Stimulated activated CD8-positive, alpha-beta memory T cell treated with anti-CD3 and anti-CD28 coated beads, Interleukin-7, amount 100 ng/mL, for 4 hours (primary cell): ENCODE measurements at regions not wholly inside any gene's neighbourhood (a gene's known extent, or its start where the extent isn't known, plus 50 kb on each side); places are given as distances from the start of the nearest gene placed in this dataset.
"Not testable (repeated sequence)": the region's sequence is repeated elsewhere in the genome, so short reads cannot be mapped to it uniquely, and the experiment has no call there.

Experiments
- DNase-seq, 2 donors: peaks; one replicate each; pipeline ENCODE4 v3.0.0-alpha.2; 2020; ENCODE audit warnings: low read depth in 2 of 2

DNA sequence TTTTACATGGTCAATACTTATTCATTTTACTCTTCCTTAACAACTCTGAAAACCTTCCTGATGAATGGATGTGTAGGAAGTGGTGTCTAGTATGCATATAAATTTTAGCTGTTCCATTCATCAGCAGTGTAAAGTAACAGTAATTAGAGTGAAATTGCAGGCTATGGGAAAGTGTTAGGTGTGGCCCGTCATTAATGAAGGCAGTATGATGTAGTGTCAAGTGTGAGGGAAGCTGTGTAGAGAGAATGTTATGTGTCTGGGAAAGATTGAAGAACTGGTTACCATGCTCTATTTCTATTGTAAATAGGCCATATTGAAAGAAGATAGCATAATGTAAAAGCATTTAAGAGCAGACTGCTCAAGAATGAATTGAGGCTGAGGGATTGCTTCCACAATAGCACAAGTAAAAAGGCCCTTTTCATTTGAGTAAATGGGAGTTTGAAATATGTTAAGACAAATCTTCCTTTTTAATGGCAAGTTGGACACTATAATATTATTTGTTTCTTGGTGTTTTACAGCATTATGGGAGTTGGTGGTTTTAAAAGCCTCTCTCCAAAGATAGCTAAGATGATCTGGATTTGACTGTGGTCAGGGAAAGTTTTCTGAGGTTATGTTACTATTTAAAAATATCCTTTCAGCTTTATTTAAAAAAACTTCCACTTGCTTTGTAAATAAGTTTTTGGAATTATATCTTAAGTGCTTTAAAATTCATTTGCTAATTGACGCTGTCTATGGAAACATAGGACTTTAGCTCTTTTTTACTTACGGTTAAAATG lies 401.0 kb upstream of the ZEB2 start:
- DNase-seq = no peak

GRCh38 chr2:144914622-144915318 lies 394.9 kb upstream of the ZEB2 start:
- DNase-seq = no peak

- no peak for DNase-seq
Observed at GRCh38 chr2:144914113-144914512, 394.2 kb upstream of the ZEB2 start.

DNA sequence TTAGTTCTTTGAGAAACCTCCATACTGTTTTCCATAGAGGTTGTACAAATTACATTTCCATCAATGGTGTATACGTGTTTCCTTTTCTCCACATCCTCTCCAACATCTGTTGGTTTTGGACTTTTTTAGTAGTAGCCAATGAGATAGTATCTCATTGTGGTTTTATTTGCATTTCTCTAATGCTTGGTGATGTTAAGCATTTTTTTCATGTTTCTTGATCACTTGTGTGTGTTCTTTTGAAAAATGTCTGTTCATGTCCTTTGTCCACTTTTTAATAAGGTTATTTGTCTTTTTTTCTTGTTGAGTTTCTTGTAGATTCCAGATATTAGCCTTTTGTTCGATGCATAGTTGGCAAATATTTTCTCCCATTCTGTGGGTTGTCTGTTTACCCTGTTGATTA lies 392.3 kb upstream of the ZEB2 start:
- no peak for DNase-seq

DNA sequence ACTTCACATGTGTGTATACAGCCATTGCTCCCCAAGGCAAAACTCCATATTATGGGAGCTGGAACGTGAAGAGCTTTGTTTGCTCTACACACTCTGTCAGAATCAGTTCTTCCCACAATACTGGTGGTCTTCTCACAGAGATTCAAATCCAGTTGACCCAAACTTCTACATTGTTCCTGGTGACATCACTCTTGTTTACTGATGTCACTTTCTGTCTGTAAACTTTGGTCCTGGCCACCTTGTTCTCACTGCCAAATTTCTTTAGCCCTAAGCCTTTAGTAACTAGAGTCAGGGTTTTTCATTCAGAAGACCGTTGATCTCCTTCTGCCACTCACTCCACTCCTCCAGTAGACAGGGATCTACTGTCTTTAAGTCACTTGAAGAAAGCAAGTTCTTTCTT lies 386.0 kb upstream of the ZEB2 start:
- DNase-seq = no peak

DNA sequence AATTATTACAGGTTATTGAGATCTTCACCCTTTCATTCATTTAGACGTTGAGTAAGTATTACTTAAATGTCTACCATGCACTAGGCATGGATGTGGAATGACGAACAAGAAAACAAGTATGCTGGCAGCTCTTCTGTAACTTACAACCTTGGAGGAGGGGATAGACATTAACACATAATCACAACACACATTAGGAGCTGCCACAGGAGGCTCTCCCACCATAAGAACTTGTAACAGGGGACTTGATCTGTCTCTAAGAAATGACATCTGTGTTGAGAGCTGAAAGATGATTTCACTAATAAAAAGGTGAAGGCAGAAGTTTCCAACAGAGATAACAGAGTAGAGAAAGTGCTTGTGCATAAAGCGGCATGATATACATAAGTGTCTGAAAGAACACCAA lies 384.7 kb upstream of the ZEB2 start:
- DNase-seq = no peak

GRCh38 chr2:144903045-144903444 lies 383.1 kb upstream of the ZEB2 start:
- DNase-seq = not testable (repeated sequence)

DNA sequence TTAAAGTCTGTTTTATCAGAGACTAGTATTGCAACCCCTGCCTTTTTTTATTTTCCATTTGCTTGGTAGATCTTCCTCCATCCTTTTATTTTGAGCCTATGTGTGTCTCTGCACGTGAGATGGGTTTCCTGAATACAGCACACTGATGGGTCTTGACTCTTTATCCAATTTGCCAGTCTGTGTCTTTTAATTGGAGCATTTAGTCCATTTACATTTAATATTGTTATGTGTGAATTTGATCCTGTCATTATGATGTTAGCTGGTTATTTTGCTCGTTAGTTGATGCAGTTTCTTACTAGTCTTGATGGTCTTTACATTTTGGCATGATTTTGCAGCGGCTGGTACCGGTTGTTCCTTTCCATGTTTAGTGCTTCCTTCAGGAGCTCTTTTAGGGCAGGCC lies 381.5 kb upstream of the ZEB2 start:
- DNase-seq = not testable (repeated sequence)

DNA sequence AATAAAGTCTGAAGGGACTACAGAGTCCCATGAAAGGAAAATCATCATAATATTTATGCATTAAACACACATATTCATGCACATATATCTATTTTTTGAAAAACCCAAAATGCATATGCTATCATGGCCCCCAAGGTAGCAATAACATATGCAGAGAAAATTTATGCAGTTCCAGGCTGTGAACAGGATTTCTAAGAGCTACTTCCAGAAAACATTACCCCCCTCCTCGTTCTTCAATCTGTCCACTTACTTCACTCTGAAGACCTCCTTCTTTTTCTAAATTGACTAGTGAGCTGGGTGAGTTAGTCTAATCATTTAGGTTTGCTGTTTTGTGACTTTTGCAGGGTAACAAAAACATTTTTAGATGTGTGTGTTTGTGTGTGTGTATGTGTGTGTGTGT lies 376.4 kb upstream of the ZEB2 start:
- no peak for DNase-seq

GRCh38 chr2:144894612-144895599 lies 375.0 kb upstream of the ZEB2 start:
- no peak for DNase-seq

- DNase-seq = no peak
Observed at GRCh38 chr2:144893464-144893863, 373.5 kb upstream of the ZEB2 start.

GRCh38 chr2:144890828-144891227 lies 370.9 kb upstream of the ZEB2 start:
- no peak for DNase-seq

DNA sequence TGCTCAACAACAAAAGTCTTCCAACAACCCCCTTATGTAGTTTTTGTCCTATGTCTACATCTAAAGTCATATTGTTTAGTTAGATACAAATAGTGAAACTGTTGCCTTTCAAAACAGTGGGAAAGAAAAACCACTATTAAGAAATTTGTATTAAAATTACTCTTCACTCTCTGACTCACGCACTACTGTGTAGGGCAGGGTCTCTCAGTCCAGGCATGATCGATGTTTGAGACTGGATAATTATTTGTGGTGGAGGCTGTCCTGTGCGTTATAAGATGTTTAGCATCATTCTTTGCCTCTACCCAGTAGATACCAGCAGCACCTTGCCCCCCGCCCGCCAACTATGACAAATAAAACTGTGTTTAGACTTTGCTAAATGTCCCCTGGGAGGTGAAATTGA lies 369.4 kb upstream of the ZEB2 start:
- DNase-seq = no peak

DNA sequence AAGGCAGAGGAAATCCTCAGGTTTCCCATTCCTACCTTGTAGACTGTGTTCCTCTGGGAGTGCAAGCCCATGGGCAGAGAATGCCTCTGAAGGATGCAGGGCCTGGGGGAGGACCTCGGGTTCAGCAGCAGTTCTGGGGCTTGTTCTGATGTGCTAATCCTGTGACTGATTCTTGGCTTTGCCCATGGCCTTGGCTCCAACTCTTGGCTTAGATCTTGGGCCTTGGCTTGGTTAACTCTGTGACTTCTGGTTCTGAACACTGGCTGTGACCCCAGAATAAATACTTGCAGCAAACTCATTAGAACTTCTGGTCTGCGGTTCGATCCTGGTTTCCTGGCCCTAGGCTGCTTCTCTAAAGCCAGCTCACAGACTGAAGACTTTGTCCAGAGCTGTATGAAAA lies 366.9 kb upstream of the ZEB2 start:
- no peak for DNase-seq

DNA sequence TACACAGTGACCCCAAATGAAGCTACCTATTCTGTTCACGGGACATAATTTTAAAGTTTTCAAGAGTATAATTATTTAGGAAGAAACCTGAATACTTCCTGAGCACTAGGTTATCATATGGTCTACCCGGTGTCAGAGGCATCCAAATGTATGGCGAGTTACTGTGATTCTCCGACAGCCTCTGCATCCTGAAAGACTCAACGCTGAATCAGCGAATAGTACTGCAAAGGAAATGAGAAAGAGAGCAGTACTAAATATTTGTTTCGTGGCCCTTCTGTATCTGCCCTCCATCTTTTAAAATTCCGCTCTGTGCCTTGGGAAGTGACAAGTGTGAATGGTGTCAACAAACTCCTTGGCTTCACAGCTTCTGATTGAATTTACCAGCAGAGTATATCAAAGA lies 358.0 kb upstream of the ZEB2 start:
- no peak for DNase-seq

DNA sequence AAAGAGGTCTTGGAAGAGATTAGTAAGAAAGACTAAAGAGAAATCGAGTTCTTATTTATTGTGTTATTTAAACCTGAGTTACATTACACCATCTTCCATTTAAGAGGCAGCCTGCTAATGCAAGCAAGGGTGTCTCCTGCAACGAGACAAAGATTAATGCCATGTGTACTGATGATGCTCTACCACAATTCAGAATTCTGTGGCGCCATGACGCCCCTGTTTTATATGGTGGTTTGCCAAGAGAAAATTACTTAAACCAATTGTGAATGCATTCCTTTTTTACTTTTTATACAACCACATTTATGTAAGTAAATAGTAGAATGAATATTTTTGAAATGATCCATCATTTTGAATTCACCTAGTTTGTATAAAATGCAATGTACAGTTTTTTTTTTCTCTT lies 356.1 kb upstream of the ZEB2 start:
- DNase-seq = no peak

- DNase-seq = no peak
Observed at GRCh38 chr2:144875290-144875969, 355.5 kb upstream of the ZEB2 start.

GRCh38 chr2:144865670-144866069 lies 345.8 kb upstream of the ZEB2 start:
- no peak for DNase-seq

DNA sequence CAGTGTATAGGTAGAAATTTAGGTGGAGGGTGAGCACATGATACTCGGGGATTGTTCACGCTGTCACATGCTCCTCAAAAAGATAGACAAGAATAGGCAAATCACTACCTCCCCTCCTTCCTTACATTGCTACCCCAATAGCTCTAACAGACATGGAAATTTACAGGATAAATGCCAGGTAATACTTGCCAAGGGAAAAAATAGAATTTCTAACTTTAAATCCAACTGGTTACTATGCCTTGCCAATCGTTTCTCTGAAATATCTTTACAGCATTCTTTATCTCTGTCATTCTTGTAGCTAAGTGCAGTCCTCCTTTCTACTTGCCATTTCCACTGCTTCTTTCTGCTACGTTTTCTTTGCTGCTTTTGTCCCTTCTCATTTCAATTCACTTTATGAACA lies 339.8 kb upstream of the ZEB2 start:
- no peak for DNase-seq

DNA sequence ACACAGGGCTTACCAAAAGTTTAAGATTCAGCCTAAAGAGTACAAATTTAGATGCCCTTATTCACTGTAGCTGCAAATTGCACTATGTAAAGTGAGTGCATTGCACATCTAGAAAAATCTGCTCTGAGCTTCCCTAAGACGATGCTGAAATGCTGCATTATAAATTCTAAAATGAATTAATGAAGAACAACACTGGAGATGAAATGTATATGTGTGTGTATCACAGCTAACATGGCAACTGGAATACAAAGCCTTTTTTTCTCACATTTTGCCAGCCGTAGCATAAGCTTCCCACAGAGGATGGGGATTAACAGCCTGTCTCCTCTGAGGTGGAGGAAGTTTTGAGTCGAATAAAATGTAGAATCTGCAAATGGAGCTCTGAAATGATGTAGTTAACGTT lies 338.3 kb upstream of the ZEB2 start:
- no peak for DNase-seq

GRCh38 chr2:144854596-144854995 lies 334.7 kb upstream of the ZEB2 start:
- DNase-seq = no peak

- no peak for DNase-seq
Observed at GRCh38 chr2:144849612-144850011, 329.7 kb upstream of the ZEB2 start.
